ENCODE measurements at regions not wholly inside any gene's neighbourhood (a gene's known extent, or its start where the extent isn't known, plus 50 kb on each side); places are given as distances from the start of the nearest gene placed in this dataset.
A peak's percentile ranks its signal among the peaks of the same experiment; 100 is the strongest.

DNA sequence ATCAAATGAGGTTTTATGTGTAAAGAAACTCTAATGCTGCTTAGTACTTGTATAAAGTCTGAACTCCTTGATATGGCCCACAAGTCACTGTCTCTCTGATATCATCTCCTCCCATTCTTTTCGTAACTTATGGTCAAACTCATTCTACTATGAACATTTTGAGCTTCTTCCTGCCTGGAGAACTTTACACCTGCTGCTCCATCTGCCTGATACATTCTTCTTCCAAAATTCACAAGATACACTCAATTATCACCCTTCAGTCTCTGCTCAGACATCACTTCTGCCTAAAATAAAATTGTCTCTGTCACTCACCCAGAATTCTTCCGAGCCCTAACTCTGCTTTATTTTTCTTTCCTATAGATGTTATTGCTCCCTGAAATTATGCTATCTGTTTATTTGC, 192.8 kb upstream of the LYPLAL1 start:
- no peak overlapping the region for H3K4me3 ChIP-seq (ENCODE audit: low read depth, low read length)
- in situ Hi-C loops (cut with HindIII; ENCODE audit: low sequenced_read_pairs) = no loop called here
- DNase-seq (ENCODE audit: low read depth, low spot score) = no peak
- TF ChIP-seq, protein P1, sequence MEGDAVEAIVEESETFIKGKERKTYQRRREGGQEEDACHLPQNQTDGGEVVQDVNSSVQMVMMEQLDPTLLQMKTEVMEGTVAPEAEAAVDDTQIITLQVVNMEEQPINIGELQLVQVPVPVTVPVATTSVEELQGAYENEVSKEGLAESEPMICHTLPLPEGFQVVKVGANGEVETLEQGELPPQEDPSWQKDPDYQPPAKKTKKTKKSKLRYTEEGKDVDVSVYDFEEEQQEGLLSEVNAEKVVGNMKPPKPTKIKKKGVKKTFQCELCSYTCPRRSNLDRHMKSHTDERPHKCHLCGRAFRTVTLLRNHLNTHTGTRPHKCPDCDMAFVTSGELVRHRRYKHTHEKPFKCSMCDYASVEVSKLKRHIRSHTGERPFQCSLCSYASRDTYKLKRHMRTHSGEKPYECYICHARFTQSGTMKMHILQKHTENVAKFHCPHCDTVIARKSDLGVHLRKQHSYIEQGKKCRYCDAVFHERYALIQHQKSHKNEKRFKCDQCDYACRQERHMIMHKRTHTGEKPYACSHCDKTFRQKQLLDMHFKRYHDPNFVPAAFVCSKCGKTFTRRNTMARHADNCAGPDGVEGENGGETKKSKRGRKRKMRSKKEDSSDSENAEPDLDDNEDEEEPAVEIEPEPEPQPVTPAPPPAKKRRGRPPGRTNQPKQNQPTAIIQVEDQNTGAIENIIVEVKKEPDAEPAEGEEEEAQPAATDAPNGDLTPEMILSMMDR (IDR thresholded peaks at IDR 0.05; ENCODE audit: low read depth, low read length) = no peak

DNA sequence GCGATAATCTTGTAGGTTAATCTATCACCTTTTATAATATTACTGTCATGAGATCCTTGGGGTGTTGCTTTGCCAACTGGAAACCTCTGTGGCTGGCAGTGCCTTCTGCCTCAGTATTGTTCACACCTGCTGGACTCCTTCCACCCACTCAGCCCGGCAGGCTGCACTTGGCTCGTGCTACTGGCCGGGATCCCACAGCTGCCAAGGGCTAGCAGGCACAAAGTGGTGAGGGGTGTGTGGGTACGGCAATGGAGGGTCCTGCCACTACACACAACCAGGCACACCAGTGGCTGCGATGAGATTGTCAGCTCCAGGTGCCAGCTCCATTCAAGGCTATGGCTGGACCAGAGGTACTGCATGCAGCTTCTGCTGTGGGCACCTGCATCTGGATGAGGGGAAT, 191.2 kb upstream of the LYPLAL1 start:
- in situ Hi-C loops (cut with HindIII; ENCODE audit: low sequenced_read_pairs) = no loop called here
- TF ChIP-seq, protein P1 (IDR thresholded peaks at IDR 0.05; ENCODE audit: low read depth, low read length) = no peak
- DNase-seq (ENCODE audit: low read depth, low spot score) = no peak
- no peak overlapping the region for H3K4me3 ChIP-seq (ENCODE audit: low read depth, low read length)

DNA sequence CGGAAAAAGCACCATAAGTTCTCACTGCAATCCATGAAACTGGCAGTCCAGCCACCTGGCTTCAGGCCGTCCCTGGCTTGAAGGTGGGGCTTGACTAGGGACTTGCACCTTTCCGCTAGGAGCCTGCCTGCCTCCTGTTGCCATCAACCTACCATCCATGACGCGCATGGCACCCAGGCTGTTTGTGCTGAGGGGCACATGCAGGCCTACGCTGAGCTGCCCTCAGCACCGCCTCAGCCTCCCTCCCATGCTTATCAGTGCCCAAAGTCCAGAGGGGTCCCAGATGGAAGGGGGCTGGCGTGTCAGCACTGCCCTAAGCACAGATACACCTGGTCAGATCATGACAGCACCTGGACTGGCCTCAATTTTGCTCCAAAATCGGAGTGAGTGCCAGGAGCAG, 190.2 kb upstream of the LYPLAL1 start:
- TF ChIP-seq, protein P1 (IDR thresholded peaks at IDR 0.05; ENCODE audit: low read depth, low read length) = no peak
- in situ Hi-C loops (cut with HindIII; ENCODE audit: low sequenced_read_pairs) = no loop called here
- no peak for DNase-seq (ENCODE audit: low read depth, low spot score)
- H3K4me3 ChIP-seq (ENCODE audit: low read depth, low read length) = no peak overlapping the region

DNA sequence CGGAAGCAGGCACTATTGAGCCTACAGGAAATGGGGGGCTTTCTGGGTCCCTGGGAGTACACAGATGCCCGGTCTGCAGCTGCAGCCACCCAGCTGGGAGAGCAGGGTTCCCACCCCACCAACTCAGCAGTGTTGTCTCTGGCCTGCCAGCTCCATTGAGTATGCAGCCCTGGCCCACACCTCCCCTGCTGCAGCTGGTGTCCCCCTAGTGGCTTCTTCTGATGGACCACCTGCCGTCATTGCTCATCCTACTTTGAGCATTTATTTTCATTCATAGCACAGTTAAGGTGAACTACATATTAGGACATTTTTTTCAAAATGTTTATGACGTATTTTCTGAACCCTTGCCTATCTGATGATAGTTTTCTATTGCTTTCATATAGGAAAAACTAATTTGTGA, 189.8 kb upstream of the LYPLAL1 start:
- H3K4me3 ChIP-seq (ENCODE audit: low read depth, low read length) = no peak overlapping the region
- DNase-seq (ENCODE audit: low read depth, low spot score) = no peak
- in situ Hi-C loops (cut with HindIII; ENCODE audit: low sequenced_read_pairs) = no loop called here
- TF ChIP-seq, protein P1 (IDR thresholded peaks at IDR 0.05; ENCODE audit: low read depth, low read length) = peak; percentile 33

DNA sequence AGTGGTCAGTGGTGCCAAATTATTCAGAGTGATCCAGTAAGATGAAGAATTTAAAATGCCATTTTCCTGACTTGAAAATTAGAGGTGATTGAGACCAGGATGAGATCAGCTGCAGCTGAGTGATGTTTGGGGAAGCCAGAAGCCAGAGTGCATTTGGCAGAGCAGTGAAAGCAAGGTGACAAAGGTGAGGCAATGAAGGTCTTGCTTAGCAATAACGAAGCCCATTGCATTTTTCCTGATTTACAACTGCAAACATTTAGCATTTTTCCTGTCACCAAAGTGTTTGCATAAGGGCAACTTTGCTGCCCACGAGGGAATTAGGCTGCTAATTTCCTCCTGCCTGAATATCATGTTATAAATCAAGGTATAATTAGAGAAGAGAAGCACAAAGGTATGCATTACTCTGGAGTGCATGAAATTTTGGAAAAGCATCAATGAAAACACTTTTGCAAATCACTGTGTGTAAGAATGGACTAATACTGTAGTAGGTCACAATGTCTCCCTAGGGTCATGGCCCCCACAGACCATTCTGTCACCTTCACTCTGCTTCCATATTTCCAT, 188.2 kb upstream of the LYPLAL1 start:
- DNase-seq (ENCODE audit: low read depth, low spot score) = no peak
- in situ Hi-C loops (cut with HindIII; ENCODE audit: low sequenced_read_pairs) = no loop called here
- no peak overlapping the region for H3K4me3 ChIP-seq (ENCODE audit: low read depth, low read length)
- TF ChIP-seq, protein P1 (IDR thresholded peaks at IDR 0.05; ENCODE audit: low read depth, low read length) = no peak

DNA sequence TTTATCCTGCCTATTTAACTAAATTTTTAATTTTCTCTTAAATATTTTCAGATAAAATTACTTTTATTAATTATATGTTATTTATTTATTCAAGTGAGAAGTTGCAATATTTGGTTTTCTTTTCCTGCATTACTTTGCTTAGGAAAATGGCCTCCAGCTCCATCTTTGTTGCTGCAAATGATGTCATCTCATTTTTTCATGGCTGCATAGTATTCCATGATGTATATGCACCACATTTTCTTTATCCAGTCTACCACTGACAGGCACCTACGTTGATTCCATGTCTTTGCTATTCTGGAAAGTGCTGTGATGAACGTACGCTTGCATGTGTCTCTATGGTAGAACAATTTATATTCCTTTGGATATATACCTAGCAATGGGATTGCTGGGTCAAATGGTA, 186.9 kb upstream of the LYPLAL1 start:
- in situ Hi-C loops (cut with HindIII; ENCODE audit: low sequenced_read_pairs) = no loop called here

More for the DNA sequence above, 186.9 kb upstream of the LYPLAL1 start:
- TF ChIP-seq, protein P1 (IDR thresholded peaks at IDR 0.05; ENCODE audit: low read depth, low read length) = no peak
- DNase-seq (ENCODE audit: low read depth, low spot score) = no peak
- H3K4me3 ChIP-seq (ENCODE audit: low read depth, low read length) = no peak overlapping the region

Data from astrocyte of the spinal cord (primary cell).